Psoas muscle (tissue), 7 donors: ENCODE measurements at regions not wholly inside any gene's neighbourhood (a gene's known extent, or its start where the extent isn't known, plus 50 kb on each side); places are given as distances from the start of the nearest gene placed in this dataset.
"Not testable (repeated sequence)": the region's sequence is repeated elsewhere in the genome, so short reads cannot be mapped to it uniquely, and the experiment has no call there.

Source experiments
- ATAC-seq, 4 donors: fragments of 200-7000 bp; cut with Tn5 transposase; one replicate each; pipeline ENCODE4 v1.9.1; 2020; ENCODE audit warnings: moderate library complexity in 3 of 4, mild to moderate bottlenecking in 2 of 4
- DNase-seq, 2 donors: peaks; one replicate each; pipeline ENCODE4 v3.0.0-alpha.2; 2020
- H3K27ac ChIP-seq: fragments of 200-600 bp; one replicate; pipeline ENCODE4 v1.8.0; 2022
- H3K27me3 ChIP-seq, 3 donors: fragments of 200-600 bp in 1 of 3; one replicate each; pipeline versions ENCODE4 v1.6.1 to v1.8.0; 2013 to 2022; ENCODE audit warnings: low read length in 2 of 3, mild to moderate bottlenecking in 2 of 3, moderate library complexity in 1 of 3; ENCODE audit not compliant: insufficient read depth in 3 of 3
- H3K36me3 ChIP-seq, 2 donors: fragments of 200-600 bp in 1 of 2; one replicate each; pipeline versions ENCODE4 v1.6.1 to v1.8.0; 2013 to 2022; ENCODE audit warnings: low read depth in 1 of 2, mild to moderate bottlenecking in 1 of 2, moderate library complexity in 1 of 2; ENCODE audit not compliant: insufficient read depth in 1 of 2
- H3K4me1 ChIP-seq: fragments of 200-600 bp; one replicate; pipeline ENCODE4 v1.8.0; 2022
- H3K4me3 ChIP-seq: fragments of 200-600 bp; one replicate; pipeline ENCODE4 v1.8.0; 2022; ENCODE audit warnings: mild to moderate bottlenecking
- H3K9me3 ChIP-seq: fragments of 200-600 bp; one replicate; pipeline ENCODE4 v1.8.0; 2022
- WGBS, 3 donors: extraction: QIAGEN DNeasy Blood & Tissue Kit; methylation state at CpG; one replicate each; pipeline versions ENCODE4 v1.1.6 to v1.1.7; 2013; 5-methylcytosine and 5-hydroxymethylcytosine counted together
- intact Hi-C, 2 donors: fragments of 100-400 bp; cut with DNase I; formaldehyde crosslinking; loops; one replicate each; pipeline versions ENCODE4 v1.11.0 to v1.14.2; 2022
- TF ChIP-seq, protein P1 (sequence below): fragments of 200-600 bp; IDR thresholded peaks from one replicate; pipeline ENCODE4 v1.8.0; 2022; ENCODE audit warnings: antibody characterized with exemption
- donor health status: healthy with polysubstance abuse.
- donor health status: DM: no; HTN: no; CAD: no; lungs with moderate emphysema.
- donor health status: Bipolar disorder and iron deficiency.
- donor health status: healthy.
- donor health status: DM: yes; HTN: yes; CAD: no.
- donor health status: DM: no; HTN: no; CAD: no.
- donor health status: DM: yes; HTN: yes; CAD: no.

GRCh38 chr2:37752766-37753165 is 81.3 kb upstream of the CDC42EP3 start:
- H3K27ac ChIP-seq, result no peak overlapping the region
- DNase-seq, result no peak
- TF ChIP-seq, protein P1, sequence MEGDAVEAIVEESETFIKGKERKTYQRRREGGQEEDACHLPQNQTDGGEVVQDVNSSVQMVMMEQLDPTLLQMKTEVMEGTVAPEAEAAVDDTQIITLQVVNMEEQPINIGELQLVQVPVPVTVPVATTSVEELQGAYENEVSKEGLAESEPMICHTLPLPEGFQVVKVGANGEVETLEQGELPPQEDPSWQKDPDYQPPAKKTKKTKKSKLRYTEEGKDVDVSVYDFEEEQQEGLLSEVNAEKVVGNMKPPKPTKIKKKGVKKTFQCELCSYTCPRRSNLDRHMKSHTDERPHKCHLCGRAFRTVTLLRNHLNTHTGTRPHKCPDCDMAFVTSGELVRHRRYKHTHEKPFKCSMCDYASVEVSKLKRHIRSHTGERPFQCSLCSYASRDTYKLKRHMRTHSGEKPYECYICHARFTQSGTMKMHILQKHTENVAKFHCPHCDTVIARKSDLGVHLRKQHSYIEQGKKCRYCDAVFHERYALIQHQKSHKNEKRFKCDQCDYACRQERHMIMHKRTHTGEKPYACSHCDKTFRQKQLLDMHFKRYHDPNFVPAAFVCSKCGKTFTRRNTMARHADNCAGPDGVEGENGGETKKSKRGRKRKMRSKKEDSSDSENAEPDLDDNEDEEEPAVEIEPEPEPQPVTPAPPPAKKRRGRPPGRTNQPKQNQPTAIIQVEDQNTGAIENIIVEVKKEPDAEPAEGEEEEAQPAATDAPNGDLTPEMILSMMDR, result no peak
- intact Hi-C loops, result no loop called here
- H3K9me3 ChIP-seq, result no peaks in the 10 kb centered on the region
- no peaks in the 10 kb centered on the region for H3K27me3 ChIP-seq
- no peak for ATAC-seq
- H3K36me3 ChIP-seq, result no peaks in the 10 kb centered on the region
- H3K4me3 ChIP-seq, result no peak overlapping the region
- no peaks in the 10 kb centered on the region for H3K4me1 ChIP-seq
- 92 to 96% (median 95%) methylated on average over 2 of the region's 4 CpGs for WGBS, 3 donors

DNA sequence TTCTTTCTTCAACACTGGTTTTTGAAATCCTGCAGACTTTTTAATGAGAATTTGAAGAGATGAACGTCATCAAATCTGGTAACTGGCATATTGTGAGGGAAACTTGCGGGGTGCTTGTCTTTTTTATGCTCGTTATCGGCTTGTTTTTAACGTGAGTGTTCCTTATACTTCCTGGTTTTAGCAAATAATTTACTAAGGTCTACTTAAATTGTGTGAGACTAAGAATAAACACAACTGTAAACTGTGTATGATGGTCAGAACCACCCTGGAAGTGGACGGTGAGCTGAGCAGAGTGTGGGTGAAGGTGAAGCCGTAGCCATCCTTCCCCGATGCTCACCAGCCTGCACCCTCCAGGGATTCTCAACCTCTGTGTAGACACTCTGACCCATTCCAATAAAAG is 82.3 kb upstream of the CDC42EP3 start:
- Histone ChIP-seq H3K9me3 (no peaks in the 10 kb centered on the region), H3K27me3 (no peaks in the 10 kb centered on the region), H3K27ac (no peak overlapping the region), H3K36me3 (no peaks in the 10 kb centered on the region), H3K4me1 (no peaks in the 10 kb centered on the region), H3K4me3 (no peak overlapping the region)
- TF ChIP-seq, protein P1, result no peak
- no peak for DNase-seq
- intact Hi-C loops, result no loop called here
- ATAC-seq, result no peak
- WGBS, 3 donors, result 84 to 92% (median 92%) methylated on average over 8 of the region's 8 CpGs

DNA sequence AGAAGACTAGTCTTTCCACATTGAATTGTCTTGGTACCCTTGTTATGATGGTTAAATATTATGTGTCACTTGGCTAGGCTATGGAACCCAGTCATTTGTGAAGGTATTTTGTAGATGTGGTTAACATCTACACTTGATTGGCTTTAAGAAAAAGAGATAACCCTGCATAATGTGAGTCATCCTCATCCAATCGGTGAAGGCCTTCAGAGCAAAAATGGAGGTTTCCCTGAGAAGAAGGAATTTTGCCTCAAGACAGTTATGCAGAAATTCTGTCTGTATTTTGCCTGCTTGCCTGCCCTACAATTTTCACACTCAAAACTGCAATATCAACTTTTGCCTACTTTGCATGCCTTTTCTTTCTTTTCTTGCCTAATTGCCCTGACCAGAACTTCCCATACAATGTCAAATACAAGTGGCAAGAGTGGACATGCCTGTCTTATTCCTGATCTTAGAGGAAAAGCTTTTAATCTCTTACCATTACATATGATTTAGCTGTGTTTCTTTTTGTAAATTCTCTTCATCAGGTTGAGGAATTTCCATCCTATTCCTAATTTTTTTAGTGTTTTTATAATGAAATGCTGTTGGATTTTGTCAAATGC is 84.6 kb upstream of the CDC42EP3 start:
- ATAC-seq, H3K4me3 ChIP-seq, H3K27me3 ChIP-seq, H3K4me1 ChIP-seq, DNase-seq, H3K9me3 ChIP-seq, intact Hi-C loops, H3K36me3 ChIP-seq, H3K27ac ChIP-seq: not testable (repeated sequence)
- whole genome bisulfite sequencing, 3 donors, result 98 to 100% (median 100%) methylated on average over 1 of the region's 1 CpG

GRCh38 chr2:37757456-37757855 is 86.0 kb upstream of the CDC42EP3 start:
- ATAC-seq, DNase-seq, intact Hi-C loops, H3K4me1 ChIP-seq, H3K9me3 ChIP-seq, H3K4me3 ChIP-seq, H3K27me3 ChIP-seq, H3K36me3 ChIP-seq, H3K27ac ChIP-seq: not testable (repeated sequence)

DNA sequence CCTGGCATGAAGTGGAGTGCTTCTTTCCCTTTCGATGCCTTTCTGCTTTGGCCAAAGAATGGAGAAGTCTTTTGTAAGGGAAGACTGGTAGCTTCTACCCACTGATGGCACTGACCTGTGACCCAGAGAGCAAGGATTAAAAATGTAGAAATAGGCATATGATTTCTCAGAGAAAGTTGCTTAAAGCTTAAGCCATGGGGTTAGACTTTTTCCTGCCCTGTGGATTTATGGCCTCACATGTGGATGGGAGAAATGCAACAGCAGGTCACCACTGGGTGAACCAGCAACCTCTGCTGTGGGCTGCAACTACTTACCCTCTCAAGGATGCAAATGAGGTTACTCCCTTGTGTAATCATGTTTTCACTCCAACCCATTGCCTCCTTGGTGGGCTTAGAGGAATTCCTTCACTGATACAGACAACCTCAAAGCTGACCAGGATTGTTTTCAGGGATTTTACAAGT is 86.7 kb upstream of the CDC42EP3 start:
- H3K9me3 ChIP-seq, DNase-seq, H3K4me1 ChIP-seq, H3K36me3 ChIP-seq, intact Hi-C loops, ATAC-seq, H3K27ac ChIP-seq, H3K27me3 ChIP-seq, H3K4me3 ChIP-seq: not testable (repeated sequence)
- WGBS, 3 donors, result 88 to 93% (median 89%) methylated on average over 1 of the region's 1 CpG

GRCh38 chr2:37759989-37760388 is 88.5 kb upstream of the CDC42EP3 start:
- ATAC-seq, intact Hi-C loops, H3K9me3 ChIP-seq, H3K4me1 ChIP-seq, H3K4me3 ChIP-seq, H3K27ac ChIP-seq, DNase-seq, H3K36me3 ChIP-seq, H3K27me3 ChIP-seq: not testable (repeated sequence)
- 91 to 98% (median 96%) methylated on average over 1 of the region's 1 CpG for WGBS, 3 donors

GRCh38 chr2:37760471-37760870 is 89.0 kb upstream of the CDC42EP3 start:
- Histone ChIP-seq H3K27me3 (no peaks in the 10 kb centered on the region), H3K4me3 (no peak overlapping the region), H3K9me3 (no peaks in the 10 kb centered on the region), H3K27ac (no peak overlapping the region), H3K36me3 (no peaks in the 10 kb centered on the region), H3K4me1 (no peaks in the 10 kb centered on the region)
- no peak for ATAC-seq
- TF ChIP-seq, protein P1, result no peak
- DNase-seq, result no peak
- intact Hi-C loops, result no loop called here
- 72 to 86% (median 78%) methylated on average over 6 of the region's 6 CpGs for WGBS, 3 donors

- H3K4me3 ChIP-seq, H3K4me1 ChIP-seq, H3K27ac ChIP-seq, DNase-seq, intact Hi-C loops, ATAC-seq, H3K9me3 ChIP-seq, H3K36me3 ChIP-seq, H3K27me3 ChIP-seq: not testable (repeated sequence)
- WGBS, 3 donors, result 77 to 85% (median 80%) methylated on average over 2 of the region's 2 CpGs
Measured at GRCh38 chr2:37762281-37762680, 90.8 kb upstream of the CDC42EP3 start.
